ENCODE measurements at regions not wholly inside any gene's neighbourhood (a gene's known extent, or its start where the extent isn't known, plus 50 kb on each side); places are given as distances from the start of the nearest gene placed in this dataset.

DNA sequence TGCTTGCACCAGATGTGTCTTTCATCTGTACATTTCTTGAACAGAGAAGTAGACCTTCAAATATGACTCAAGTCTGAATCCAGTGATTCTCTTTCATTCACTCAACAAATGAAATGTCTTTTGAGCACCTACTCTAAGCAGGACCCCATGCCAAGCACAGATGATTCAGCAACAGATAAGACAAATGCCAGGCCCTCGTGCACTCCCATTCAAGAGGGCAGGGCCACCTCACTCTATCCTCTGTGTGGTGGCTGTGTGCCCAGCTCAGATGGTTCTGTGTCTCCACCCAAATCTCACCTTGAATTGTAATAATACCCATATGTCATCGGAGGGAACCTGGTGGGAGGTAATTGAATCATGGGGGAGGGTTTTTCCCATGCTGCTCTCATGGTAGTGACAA lies 74.1 kb upstream of the NKD1 start:
- TF ChIP-seq POLR2AphosphoS2 (IDR thresholded peaks at IDR 0.05; ENCODE audit: low read depth, low read length) (no peak), YY1 (IDR thresholded peaks at IDR 0.05; ENCODE audit: low read depth, low read length) (no peak), TBL1XR1 (IDR thresholded peaks at IDR 0.05; ENCODE audit: low read depth, low read length) (no peak), SUPT20H (IDR thresholded peaks at IDR 0.05; ENCODE audit: borderline replicate concordance, control insufficient read depth, low read depth, low read length) (no peak), SIN3A (IDR thresholded peaks at IDR 0.05; ENCODE audit: low read depth, low read length) (no peak)
- TF ChIP-seq, protein P1, sequence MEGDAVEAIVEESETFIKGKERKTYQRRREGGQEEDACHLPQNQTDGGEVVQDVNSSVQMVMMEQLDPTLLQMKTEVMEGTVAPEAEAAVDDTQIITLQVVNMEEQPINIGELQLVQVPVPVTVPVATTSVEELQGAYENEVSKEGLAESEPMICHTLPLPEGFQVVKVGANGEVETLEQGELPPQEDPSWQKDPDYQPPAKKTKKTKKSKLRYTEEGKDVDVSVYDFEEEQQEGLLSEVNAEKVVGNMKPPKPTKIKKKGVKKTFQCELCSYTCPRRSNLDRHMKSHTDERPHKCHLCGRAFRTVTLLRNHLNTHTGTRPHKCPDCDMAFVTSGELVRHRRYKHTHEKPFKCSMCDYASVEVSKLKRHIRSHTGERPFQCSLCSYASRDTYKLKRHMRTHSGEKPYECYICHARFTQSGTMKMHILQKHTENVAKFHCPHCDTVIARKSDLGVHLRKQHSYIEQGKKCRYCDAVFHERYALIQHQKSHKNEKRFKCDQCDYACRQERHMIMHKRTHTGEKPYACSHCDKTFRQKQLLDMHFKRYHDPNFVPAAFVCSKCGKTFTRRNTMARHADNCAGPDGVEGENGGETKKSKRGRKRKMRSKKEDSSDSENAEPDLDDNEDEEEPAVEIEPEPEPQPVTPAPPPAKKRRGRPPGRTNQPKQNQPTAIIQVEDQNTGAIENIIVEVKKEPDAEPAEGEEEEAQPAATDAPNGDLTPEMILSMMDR (IDR thresholded peaks at IDR 0.05 in 2 of 3, conservative IDR thresholded peaks at IDR 0.05 in 1 of 3; ENCODE audit: control insufficient read depth in 2 of 3, extremely low read depth in 1 of 3, insufficient read depth in 1 of 3, low read depth in 3 of 3, low read length in 3 of 3), result no peak
- TF ChIP-seq, protein P2, sequence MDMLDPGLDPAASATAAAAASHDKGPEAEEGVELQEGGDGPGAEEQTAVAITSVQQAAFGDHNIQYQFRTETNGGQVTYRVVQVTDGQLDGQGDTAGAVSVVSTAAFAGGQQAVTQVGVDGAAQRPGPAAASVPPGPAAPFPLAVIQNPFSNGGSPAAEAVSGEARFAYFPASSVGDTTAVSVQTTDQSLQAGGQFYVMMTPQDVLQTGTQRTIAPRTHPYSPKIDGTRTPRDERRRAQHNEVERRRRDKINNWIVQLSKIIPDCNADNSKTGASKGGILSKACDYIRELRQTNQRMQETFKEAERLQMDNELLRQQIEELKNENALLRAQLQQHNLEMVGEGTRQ (IDR thresholded peaks at IDR 0.05; ENCODE audit: borderline replicate concordance, low read depth, low read length), result no peak
